Dedifferentiated amniotic fluid mesenchymal stem cell (primary cell): ENCODE measurements at regions not wholly inside any gene's neighbourhood (a gene's known extent, or its start where the extent isn't known, plus 50 kb on each side); places are given as distances from the start of the nearest gene placed in this dataset.
A peak's percentile ranks its signal among the peaks of the same experiment; 100 is the strongest.

Experiments
- DNase-seq: peaks from one replicate; pipeline ENCODE4 v3.0.0-alpha.2; 2016; ENCODE audit errors: extremely low spot score

DNA sequence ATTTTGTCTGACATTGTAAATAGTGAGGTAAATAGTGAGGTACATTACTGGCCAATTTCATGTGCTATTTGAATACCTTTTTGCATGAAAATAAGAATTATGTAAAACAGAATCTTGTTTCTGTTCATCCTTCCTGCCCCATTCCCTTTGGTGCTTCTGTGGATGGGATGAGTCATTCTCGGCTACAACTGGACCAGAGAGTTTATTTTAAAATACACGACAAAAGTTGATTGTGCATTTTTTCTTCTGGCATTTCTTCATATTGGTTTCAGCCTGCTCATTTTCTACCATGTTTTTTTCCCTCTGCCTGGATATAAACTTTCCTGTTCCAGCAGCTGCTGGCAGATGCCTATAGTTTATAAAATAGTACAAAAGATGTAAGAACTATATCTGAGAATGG is 107.5 kb downstream of the CYSLTR2 start:
- no peak for DNase-seq

DNA sequence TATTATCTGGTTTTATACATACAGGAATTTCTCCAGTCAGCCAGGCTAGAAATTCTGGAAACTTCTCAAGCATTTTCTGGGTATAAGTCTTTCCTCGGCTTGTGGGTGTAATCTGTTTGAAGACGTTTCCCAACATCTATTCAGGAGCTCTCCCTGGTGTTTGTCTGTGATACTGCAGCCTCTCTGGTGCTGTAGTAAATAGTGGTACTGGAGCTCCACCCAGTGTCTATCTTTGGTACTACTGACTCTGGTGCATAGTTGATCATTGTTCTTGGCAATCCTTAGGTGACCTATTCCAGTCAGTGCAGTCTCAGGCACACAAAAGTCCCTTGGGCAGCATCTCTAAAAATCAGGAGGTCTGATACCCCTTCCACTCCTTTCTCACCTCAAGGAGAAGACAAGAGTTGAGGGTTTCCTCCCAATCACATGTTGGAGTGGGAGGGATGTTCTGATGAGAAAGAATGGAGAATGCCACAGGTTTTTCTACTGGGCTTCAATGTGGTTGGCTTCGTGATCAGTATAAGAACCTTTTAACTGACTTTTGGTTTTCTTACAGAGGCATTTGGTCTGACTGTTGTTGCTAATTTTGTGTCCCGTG is 115.5 kb downstream of the CYSLTR2 start:
- peak; percentile 93 for DNase-seq

DNA sequence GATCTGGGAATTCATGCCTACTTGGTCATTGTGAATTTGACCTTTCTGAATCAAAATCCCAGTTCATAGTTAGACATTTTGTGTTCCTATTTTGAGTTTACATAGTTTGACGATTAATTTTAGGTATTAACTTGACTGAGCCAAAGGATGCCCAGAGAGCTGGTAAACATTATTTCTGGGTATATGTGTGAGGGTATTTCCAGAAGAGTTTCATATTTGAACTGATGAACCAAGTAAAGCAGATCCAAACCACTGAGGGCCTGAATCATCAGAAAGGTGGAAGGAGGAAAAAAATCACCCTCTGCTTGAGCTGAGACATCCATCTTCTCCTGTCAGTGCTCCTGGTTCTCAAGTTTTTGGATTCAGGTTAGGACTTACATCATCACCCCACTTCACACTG is 116.6 kb downstream of the CYSLTR2 start:
- no peak for DNase-seq

DNA sequence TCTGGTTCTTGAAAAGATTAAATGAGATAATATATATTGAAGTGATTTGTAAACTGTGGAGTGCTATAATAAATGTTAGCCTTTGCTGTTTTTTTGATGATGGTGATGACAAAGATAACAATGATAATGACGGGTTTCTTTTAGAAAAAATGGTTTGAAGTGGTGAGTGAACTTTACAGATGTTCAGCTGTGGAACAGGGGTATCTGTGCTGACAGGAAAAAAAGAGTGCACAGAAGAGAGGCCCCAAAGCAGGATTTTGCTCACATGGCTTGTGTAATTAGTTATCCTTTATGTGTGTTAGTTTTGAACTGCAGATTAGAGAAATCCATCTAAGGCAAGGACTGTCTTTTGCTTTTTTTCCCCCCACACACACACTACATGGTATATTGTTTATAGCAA is 119.2 kb downstream of the CYSLTR2 start:
- DNase-seq = no peak

DNA sequence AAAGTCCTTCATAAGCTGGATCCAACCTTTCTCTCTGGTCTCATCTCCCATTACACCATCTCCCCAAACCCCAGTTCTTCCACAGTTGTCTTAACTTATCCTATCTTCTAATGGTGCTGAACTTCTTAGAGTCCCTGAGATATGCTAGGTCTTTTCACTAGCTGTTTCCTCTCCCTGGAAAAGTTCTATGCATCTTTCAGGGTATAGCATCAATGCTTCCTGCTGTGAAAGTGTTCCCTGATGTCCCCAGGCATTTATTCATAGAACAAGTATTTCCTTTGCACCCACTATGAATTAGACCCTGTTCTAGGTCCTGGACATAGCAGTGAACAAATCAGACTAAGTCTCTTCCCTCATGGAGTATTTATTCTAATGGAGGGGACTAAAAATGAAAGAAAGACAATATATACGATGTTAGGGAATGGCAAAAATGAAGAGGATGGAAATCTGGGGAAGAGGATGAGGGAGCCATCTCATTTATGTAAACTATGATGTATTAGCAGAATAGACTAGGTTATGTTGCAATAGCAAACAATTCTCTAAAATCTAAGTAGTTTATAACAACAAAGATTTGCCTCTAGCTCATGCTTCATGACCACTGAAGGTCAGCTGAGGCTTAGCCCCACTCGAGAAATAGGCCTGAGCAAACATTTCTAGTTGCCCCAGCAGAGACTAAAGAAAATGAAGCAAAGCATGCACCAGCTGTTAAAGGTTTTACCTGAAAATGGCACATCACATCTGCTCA is 120.0 kb downstream of the CYSLTR2 start:
- DNase-seq = no peak

DNA sequence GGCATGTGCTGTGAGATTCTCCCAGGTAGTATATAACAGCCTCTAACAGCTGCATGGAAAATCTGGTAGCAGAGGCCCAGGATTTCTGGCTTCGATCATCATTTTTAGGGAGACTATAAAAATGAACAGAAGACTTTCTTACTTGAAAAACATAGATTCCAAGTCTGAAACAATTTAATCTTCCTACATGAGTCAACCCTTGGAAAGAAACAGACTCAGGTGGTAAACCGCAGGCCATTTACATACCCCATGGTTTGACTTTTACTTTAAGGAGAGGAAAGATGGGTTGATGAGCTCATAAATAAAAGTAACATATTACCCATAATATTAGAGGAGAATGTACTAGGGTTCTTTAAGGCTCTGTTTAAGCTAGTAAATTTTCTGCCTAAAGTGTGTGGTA is 121.6 kb downstream of the CYSLTR2 start:
- no peak for DNase-seq

DNA sequence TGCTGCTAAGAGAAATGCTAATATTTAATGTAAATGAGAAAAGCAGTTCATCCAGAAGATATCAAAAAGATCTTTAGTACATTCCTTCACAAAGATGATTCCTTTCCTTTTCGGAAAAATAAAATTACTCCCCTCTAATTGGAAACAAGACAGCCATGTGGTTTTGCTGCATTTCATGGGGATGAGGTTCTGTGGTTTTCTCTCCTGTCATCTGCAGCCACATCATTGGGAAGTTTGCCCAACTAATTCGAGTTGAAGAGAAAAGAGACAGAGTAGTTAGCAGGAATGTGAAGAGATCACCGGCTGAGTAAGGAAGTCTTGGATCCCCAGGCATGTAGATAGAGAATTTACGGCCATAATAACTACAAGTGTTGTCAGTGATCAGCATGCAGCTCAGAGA is 122.1 kb downstream of the CYSLTR2 start:
- DNase-seq = peak; percentile 50

DNA sequence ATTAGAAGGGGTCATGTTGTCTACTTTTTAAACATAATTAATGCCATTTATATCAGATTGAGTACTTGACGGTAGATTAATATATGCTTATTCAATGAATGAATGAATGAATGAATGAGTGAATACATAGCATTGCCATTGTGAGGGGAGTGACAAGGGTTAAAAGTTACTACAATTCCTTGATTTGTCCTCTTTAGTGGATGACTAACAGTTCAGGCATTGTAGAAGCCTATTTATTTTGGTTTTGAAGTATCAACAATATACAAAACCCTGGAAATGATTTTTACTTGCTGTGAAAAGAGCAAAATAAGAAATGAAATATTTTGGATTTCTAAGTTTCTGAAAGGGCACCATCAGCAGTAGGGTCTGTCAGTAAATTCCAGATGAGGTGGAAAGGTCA is 122.7 kb downstream of the CYSLTR2 start:
- no peak for DNase-seq

DNA sequence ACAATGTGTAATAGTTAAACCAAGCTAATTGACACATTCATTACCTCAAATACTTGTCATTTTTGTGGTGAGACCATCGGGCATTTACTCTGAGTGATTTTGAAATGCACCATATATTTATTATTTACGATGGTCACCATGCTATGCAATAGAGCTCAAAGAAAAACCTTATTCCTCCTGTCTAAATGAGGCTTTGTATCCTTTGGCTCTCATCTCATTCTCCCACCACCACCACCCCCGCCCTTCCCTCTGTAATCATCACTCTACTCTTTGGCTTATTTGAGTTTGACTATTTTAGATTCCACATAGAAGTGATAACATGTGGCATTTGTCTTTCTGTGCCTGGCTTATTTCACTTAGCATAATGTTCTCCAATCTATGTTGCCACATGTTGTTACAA is 124.9 kb downstream of the CYSLTR2 start:
- DNase-seq = no peak

DNA sequence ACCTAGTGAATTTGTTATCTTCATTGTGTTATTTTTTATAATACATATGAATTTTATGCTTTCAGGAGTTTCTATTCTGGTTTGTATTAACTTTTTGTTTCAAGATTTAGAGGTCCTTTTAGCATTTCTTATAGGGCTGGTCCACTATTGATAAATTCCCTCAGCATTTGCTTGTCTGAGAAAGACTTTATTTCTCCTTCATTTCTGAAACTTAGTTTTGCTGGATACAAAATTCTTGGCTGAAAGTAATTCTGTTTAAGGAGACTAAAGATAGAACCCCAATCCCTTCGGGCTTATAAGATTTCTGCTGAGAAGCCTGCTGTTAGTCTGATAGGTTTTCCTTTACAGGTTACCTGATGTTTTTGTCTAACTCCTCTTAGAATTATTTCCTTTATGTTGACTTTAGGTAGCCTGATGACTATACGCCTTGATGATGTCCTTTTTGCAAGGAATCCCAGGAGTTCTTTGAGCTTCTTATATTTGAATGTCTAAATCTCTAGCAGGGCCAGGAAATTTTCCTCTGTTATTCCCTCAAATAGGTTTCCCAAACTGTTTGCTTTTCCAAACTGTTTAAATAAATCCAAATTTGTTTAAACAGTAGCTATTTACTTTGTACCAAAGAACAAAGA is 127.1 kb downstream of the CYSLTR2 start:
- no peak for DNase-seq

DNA sequence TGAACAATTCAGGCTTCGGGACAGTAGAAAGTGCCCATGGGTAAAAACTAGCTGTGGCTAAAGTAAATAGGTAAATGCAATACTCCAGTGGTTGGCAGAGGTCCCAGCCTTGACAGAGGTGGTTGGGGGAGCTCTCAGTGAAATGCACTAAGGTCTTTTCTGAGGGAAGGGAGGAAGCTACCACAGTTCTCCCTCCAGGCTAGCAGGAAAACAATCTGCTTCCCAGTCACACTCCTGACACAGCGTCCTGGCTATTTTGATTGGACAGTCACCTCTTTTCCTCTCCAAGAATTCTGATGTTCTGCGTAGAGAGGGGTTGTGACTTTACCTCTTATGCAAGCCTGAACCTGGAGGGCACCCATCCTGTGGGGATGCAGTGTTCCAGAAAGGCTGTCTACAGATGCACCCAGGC is 128.7 kb downstream of the CYSLTR2 start:
- DNase-seq = no peak

DNA sequence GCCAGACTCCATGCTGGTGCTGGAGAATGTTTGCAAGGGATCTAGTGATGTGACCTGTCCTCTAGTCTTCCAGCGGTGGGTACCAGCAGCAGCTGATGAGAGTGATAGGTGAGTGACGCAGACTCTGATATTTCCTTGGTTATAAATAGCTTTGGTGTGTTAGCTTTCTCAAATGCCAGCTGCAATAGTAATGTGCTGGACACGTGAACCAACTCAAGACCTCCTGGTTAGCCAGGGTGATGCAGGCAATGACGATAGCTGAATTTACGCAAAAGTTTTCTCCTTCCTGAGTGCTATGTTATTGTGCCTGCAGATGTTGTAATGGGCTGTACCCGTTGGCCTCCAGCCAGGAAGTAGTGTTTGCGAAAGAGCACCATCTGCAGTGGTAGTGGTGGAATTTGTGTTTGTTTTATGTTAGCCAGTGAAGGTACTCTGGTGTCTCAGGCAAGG is 129.5 kb downstream of the CYSLTR2 start:
- DNase-seq = peak; percentile 45

DNA sequence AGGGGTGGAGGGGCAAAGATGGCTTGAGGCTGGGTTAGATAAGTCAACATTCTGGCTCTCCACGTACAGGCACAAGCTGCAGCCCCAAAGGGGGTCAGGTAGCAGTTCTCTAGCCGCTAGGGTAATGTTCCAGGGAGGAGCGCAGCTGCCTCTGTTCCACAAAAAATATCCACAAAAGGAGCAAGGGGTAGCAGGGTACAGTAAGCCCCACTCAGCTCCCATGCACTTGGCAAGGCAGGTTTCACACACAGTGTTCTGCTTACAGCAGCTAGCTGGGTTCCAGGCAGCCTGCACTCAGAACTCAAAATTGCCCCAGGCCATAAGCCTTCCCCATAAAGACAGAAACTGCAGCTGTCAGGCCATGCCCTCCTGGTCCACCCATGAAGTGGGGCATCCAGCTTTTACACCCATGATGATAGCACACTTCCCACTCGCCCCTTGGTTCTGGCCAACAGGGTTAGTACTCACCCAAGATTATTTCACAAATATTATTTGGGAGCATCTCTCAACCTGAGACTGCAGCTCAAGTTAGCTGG is 130.0 kb downstream of the CYSLTR2 start:
- DNase-seq = no peak

DNA sequence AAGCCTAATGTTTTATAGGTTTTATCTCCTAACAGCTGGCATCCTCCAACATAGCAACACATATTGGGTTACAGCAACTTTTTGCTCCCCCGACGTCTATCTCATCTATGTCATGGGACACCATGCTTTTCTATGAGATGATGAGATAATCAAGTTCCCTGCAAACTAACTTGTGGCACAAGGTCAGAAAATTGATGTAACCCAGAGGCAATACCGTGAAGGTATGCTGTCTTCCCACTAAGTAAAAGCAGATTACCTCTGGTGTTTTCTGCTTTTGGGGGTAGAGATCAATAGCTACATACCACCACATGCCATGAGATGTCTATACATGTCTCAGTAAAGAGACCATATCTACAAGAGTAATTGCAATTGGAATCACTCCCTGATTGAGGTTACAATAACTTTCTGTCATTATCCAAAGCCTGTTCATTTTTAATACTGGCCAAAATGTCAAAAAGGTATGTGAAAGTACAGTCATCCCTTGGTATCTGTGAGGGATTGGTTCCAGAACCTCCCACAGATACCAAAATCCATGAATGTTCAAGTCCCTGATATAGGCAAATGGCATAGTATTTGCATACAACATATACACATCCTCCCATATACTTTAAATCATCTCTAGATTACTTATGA is 131.3 kb downstream of the CYSLTR2 start:
- no peak for DNase-seq

DNA sequence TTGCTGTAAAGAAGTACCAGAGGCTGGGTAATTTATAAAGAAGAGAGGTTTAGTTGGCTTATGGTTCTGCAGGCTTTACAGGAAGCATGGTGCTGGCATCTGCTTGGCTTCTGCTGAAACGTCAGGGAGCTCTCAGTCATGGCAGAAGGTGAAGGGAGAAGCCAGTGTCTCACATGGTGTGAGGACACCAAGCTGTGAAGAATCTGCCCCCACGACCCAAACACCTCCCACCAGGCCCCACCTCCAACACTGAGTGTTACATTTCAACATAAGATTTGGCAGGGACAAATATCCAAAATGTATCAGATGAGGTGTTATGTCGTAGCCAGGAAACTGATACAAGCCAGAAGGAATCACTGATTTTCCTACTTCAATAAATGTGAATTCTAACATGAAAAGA is 136.5 kb downstream of the CYSLTR2 start:
- no peak for DNase-seq

DNA sequence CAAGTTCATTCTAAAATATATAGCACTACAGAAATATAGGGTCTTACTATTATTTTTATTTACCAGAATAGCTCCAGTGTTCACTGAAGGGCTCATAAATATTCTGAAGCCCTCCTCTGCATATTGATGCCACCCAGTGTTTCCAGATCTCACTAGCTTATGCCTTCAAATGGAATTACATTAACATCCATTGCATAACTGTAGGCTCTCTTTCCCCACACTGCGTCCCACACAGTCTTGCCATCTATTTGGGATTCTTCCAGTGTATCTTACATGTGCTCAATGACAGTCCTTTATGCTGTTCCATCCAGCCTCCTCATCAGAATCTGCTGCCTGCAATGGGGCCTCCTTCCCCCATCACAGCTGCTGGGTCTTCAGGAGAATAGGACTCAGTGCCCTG is 137.2 kb downstream of the CYSLTR2 start:
- DNase-seq = no peak

DNA sequence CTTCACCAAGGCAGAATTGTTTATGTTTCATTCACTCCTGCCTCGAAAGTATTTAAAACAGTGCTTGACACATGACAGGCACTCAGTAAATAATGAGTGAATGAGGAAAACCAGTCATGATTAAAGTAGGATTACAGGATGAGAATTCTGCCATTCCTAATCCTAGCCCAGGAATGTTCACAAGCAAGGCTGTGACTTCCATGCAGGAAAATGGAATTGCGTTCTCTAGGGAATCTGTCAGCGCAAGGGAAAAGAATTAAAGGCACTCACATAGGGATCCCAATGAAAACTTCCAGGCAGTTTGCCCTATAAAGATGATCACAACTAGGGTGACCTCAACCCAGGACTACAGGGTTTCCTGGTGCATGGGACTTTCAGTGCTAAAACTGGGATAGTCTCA is 143.4 kb downstream of the CYSLTR2 start:
- no peak for DNase-seq

DNA sequence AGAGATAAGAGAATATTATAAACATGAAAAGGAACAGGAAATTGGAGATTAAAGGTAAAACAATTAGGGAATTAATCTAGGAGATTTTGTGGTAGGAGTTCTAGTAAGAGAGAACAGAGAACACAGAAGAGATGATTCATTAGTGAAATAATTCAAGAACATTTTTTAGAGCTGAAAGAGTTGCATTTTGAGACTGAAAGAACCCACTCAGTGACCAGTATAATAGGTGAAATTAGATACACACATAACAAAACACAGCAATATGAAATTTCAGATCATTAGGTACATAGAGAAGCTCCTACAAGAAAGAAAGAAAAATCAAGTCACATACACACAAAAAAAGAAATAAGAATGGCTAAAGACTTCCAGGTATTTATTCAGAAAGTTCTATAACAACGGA is 144.0 kb downstream of the CYSLTR2 start:
- no peak for DNase-seq

DNA sequence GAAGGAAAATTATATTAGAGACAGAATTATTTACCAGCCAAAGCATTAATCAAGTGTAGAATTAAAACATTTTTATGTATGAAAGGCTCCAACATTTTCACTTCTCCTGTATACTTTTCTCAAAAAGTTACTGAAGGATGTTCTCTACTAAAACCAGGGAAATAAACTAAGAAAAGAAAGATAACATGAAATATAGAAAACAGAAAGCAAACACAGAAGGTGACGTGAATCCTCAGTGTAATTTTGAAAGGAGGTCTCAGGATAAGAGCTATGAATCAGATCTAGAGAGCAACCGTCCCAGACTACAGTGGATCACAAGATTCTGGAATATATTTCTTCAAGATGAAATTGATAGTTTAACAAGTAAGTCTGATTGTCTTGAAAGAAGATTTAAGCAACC is 144.5 kb downstream of the CYSLTR2 start:
- no peak for DNase-seq

DNA sequence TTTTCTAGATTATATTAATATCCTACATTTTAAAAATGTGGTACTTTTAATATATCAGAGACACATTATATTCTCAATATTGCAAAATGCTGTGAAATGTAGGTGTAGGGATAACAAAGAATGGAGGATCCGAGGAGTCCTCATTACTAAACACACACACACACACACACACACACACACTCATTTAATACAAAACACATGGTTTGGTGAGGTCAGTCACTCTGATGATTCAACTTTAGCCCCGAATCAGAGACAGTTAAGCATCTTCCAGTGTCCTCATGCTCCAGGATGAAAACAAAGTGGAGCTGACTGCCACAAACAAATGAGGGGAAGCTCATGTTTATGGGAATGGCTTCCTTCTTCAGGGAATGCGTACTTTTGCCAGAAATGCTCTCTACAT is 147.5 kb downstream of the CYSLTR2 start:
- no peak for DNase-seq

DNA sequence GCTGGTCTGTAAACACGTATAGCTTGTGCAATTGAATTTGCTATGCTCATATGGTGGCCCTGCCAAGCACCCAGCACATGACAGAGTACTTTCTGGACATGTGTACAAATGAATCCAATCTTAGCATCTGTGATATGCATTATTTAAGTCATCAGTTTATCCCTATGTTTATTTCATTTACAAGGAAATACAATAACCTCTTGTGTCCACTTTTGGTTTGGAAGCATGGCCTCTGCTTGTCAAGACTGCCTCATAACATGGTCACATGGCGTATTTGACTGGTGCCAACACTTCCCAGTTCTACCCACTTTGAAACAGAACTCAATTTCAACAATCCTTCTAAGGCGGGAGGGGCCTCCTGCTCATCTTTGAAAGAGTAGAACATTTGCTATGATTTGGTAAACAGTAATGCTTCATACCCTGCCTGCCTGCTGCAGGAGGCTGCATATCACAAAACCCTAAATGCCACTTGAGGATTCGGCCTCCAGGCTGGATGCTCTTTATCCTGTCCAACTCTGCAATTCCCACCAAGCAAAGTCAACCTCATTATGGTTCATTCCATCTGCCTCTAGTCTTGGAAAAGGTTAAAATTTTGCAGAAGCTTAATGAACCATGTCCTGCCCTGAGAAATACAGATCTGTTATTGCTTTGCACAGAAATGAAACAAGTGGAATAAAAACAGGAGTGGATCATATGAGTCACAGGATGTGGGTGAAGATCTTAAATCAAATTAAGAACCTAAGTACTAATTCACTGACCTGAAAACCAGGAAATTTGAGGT is 151.3 kb downstream of the CYSLTR2 start:
- DNase-seq = no peak

DNA sequence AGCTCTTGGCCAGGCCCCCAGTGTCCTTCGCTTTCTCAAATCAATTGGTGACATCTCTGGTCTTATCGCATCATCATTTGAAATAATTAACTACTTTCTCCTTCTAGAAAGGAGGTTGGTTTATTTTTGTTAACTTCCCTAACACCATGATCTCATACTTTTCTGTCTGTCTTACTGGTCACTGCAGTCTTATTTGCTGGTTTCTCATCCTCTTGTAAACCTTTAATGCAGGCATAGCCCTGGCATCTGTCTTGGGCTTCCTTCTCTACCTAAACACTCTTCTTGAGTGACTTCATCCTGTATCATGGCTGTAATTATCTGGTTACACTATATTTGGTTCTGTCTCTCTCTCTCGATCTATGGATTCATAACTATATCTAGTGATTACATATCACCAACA is 152.8 kb downstream of the CYSLTR2 start:
- DNase-seq = no peak
